CD14-positive monocyte (primary cell): ENCODE measurements at regions not wholly inside any gene's neighbourhood (a gene's known extent, or its start where the extent isn't known, plus 50 kb on each side); places are given as distances from the start of the nearest gene placed in this dataset.

Experiments used
- DNase-seq, 3 donors: peaks; one replicate each; pipeline ENCODE4 v3.0.0-alpha.2; 2011 to 2022
- H2AFZ ChIP-seq: 2 replicates; pipeline ENCODE4 v1.6.0; 2012; ENCODE audit warnings: mild to moderate bottlenecking, low read depth, low read length, inconsistent platforms; ENCODE audit not compliant: insufficient read depth, poor library complexity, severe bottlenecking
- H3K27ac ChIP-seq, 2 donors: 1 replicate in 1 of 2; 2 replicates in 1 of 2; pipeline ENCODE4 v1.5.1; 2012 to 2013; ENCODE audit warnings: low read length in 2 of 2, control low read depth in 1 of 2, inconsistent platforms in 1 of 2, low read depth in 1 of 2, mild to moderate bottlenecking in 1 of 2
- H3K27me3 ChIP-seq, 2 donors: one replicate each; pipeline versions ENCODE4 v1.6.0 to v1.6.1; 2011 to 2013; ENCODE audit warnings: low read length in 2 of 2; ENCODE audit not compliant: control insufficient read depth in 2 of 2, insufficient read depth in 2 of 2
- H3K36me3 ChIP-seq, 2 donors: replicated peaks in 1 of 2; 1 replicate in 1 of 2; 2 replicates in 1 of 2; pipeline versions ENCODE4 v1.5.1 to v1.6.1; 2012 to 2013; ENCODE audit warnings: low read length in 2 of 2, control low read depth in 1 of 2, inconsistent platforms in 1 of 2, mild to moderate bottlenecking in 1 of 2; ENCODE audit not compliant: insufficient read depth in 2 of 2, control insufficient read depth in 1 of 2
- H3K4me1 ChIP-seq, 2 donors: 1 replicate in 1 of 2; 2 replicates in 1 of 2; pipeline versions ENCODE4 v1.5.1 to v1.6.1; 2012 to 2013; ENCODE audit warnings: low read length in 2 of 2, control low read depth in 1 of 2, inconsistent platforms in 1 of 2, mild to moderate bottlenecking in 1 of 2, moderate library complexity in 1 of 2; ENCODE audit not compliant: insufficient read depth in 2 of 2, control insufficient read depth in 1 of 2
- H3K4me2 ChIP-seq: replicated peaks from 2 replicates; pipeline ENCODE3; 2012; ENCODE audit warnings: low read length, moderate library complexity, mild to moderate bottlenecking; ENCODE audit not compliant: poor library complexity, severe bottlenecking; ENCODE audit errors: extremely low read depth
- H3K4me3 ChIP-seq, 3 experiments: fragments of 200-600 bp in 1 of 3; sonication (generic) in 1 of 3; replicated peaks in 1 of 3; 1 replicate in 2 of 3; 2 replicates in 1 of 3; pipeline ENCODE4 v1.5.1; 2011 to 2013; ENCODE audit warnings: low read length in 3 of 3, mild to moderate bottlenecking in 3 of 3, control low read depth in 2 of 3, low read depth in 2 of 3, inconsistent platforms in 1 of 3, moderate library complexity in 1 of 3
- H3K79me2 ChIP-seq: 2 replicates; pipeline ENCODE4 v1.6.0; 2012; ENCODE audit warnings: mild to moderate bottlenecking, control low read depth, inconsistent platforms, low read length, moderate library complexity; ENCODE audit not compliant: insufficient read depth
- H3K9ac ChIP-seq: 2 replicates; pipeline ENCODE4 v1.6.0; 2017; ENCODE audit warnings: low read length, mild to moderate bottlenecking; ENCODE audit not compliant: insufficient read depth, poor library complexity, severe bottlenecking
- H3K9me3 ChIP-seq, 2 donors: replicated peaks in 1 of 2; 1 replicate in 1 of 2; 2 replicates in 1 of 2; pipeline versions ENCODE4 v1.5.1 to v1.6.1; 2012 to 2013; ENCODE audit warnings: low read length in 2 of 2, control low read depth in 1 of 2; ENCODE audit not compliant: control insufficient read depth in 1 of 2, insufficient read depth in 1 of 2
- H4K20me1 ChIP-seq: 2 replicates; pipeline ENCODE4 v1.6.0; 2012; ENCODE audit warnings: mild to moderate bottlenecking, low read length, control low read depth, moderate library complexity; ENCODE audit not compliant: insufficient read depth
- H3K27ac Mint-ChIP-seq, 7 donors: one replicate each; pipeline ENCODE4 v1.8.0; 2020; ENCODE audit warnings: mild to moderate bottlenecking in 7 of 7, mixed read lengths in 7 of 7, moderate library complexity in 6 of 7, inconsistent platforms in 2 of 7
- H3K27me3 Mint-ChIP-seq, 3 donors: one replicate each; pipeline ENCODE4 v1.8.0; 2021 to 2022; ENCODE audit warnings: low read depth in 3 of 3, mild to moderate bottlenecking in 3 of 3, mixed read lengths in 3 of 3, moderate library complexity in 3 of 3, inconsistent platforms in 1 of 3
- H3K36me3 Mint-ChIP-seq, 2 donors: one replicate each; pipeline ENCODE4 v1.8.0; 2020; ENCODE audit warnings: mixed read lengths in 2 of 2, inconsistent platforms in 1 of 2, mild to moderate bottlenecking in 1 of 2
- H3K4me1 Mint-ChIP-seq: one replicate; pipeline ENCODE4 v1.8.0; 2020; ENCODE audit warnings: mild to moderate bottlenecking, mixed read lengths
- H3K4me3 Mint-ChIP-seq, 2 donors: one replicate each; pipeline ENCODE4 v1.8.0; 2020; ENCODE audit warnings: mild to moderate bottlenecking in 2 of 2, mixed read lengths in 2 of 2, moderate library complexity in 1 of 2
- H3K9me3 Mint-ChIP-seq, 7 donors: one replicate each; pipeline ENCODE4 v1.8.0; 2020 to 2022; ENCODE audit warnings: mixed read lengths in 7 of 7, mild to moderate bottlenecking in 6 of 7, moderate library complexity in 6 of 7, inconsistent platforms in 2 of 7
- CTCF ChIP-seq: fragments of 200-600 bp; IDR thresholded peaks from one replicate; pipeline ENCODE4 v1.8.0; 2022; ENCODE audit warnings: antibody characterized with exemption, mild to moderate bottlenecking
- WGBS: methylation state at CpG from one replicate; pipeline ENCODE4 v1.1.5; 2013; ENCODE audit warnings: missing lambda C conversion rate; ENCODE audit not compliant: insufficient coverage; 5-methylcytosine and 5-hydroxymethylcytosine counted together
- intact Hi-C, 2 donors: fragments of 100-400 bp; cut with micrococcal nuclease; formaldehyde crosslinking; loops; one replicate each; pipeline versions ENCODE4 v1.15.0 to v1.15.1; 2023

DNA sequence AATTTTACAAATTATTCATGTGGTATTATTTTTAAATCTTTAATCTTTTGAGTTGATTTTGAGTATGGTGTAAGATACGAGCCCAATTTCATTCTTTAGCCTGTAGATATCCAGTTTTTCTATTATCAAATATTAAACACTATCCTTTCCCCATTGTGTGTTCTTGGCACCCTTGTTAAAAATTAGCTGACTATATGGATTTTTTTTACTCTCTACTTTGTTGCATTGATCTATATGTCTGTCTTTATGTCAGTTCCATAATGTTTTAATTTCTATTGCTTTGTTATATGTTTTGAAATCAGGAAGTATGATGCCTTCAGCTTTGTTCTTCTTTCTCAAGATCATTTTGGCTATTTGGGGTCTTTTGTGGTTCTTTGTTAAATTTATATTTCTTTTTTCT, 80.9 kb upstream of the ZNF804A start:
- DNase-seq: no peak
- Histone ChIP-seq H3K4me1 (no peaks in the 10 kb centered on the region), H3K27me3 (no peaks in the 10 kb centered on the region), H3K36me3 (no peaks in the 10 kb centered on the region), H3K9me3 (no peaks in the 10 kb centered on the region), H2AFZ (no peak overlapping the region), H3K27ac (no peak overlapping the region), H3K4me3 (no peak overlapping the region), H4K20me1 (no peaks in the 10 kb centered on the region), H3K4me2 (no peak overlapping the region), H3K79me2 (no peaks in the 10 kb centered on the region), H3K9ac (no peak overlapping the region)
- TF ChIP-seq CTCF: no peak
- peaks cover 2 to 6% (median 2%) of the 10 kb centered on the region in 7 donors for H3K9me3 Mint-ChIP-seq
- no peaks in the 10 kb centered on the region for H3K27me3 Mint-ChIP-seq
- intact Hi-C loops: no loop called here
- no peak overlapping the region for H3K4me3 Mint-ChIP-seq
- H3K4me1 Mint-ChIP-seq: no peaks in the 10 kb centered on the region
- no peaks in the 10 kb centered on the region for H3K36me3 Mint-ChIP-seq
- WGBS: no CpG with 5 or more reads among the region's 1 CpG
- H3K27ac Mint-ChIP-seq: no peak overlapping the region

GRCh38 chr2:184520441-184520840, 77.9 kb upstream of the ZNF804A start:
- Mint-ChIP-seq H3K36me3 (no peaks in the 10 kb centered on the region), H3K27me3 (peaks cover 0 to 5% (median 0%) of the 10 kb centered on the region in 3 donors), H3K9me3 (peaks cover 7 to 15% (median 12%) of the 10 kb centered on the region in 7 donors), H3K4me1 (no peaks in the 10 kb centered on the region), H3K4me3 (no peak overlapping the region), H3K27ac (no peak overlapping the region)
- Histone ChIP-seq H3K36me3 (no peaks in the 10 kb centered on the region), H3K4me3 (no peak overlapping the region), H3K4me1 (no peaks in the 10 kb centered on the region), H3K9ac (no peak overlapping the region), H3K27ac (no peak overlapping the region), H4K20me1 (no peaks in the 10 kb centered on the region), H2AFZ (no peak overlapping the region), H3K79me2 (no peaks in the 10 kb centered on the region), H3K9me3 (peaks cover 14 to 18% of the 10 kb centered on the region in 2 donors), H3K27me3 (no peaks in the 10 kb centered on the region), H3K4me2 (no peak overlapping the region)
- no peak for TF ChIP-seq CTCF
- no CpG with 5 or more reads among the region's 1 CpG for WGBS
- intact Hi-C loops: no loop called here
- no peak for DNase-seq
